DND-41 (cell line): ENCODE measurements at regions not wholly inside any gene's neighbourhood (a gene's known extent, or its start where the extent isn't known, plus 50 kb on each side); places are given as distances from the start of the nearest gene placed in this dataset.

Experiments
- CTCF ChIP-seq: IDR thresholded peaks from 2 replicates; pipeline ENCODE4 v1.5.1; 2012; ENCODE audit warnings: borderline replicate concordance, low read length, moderate library complexity, mild to moderate bottlenecking; ENCODE audit not compliant: poor library complexity, severe bottlenecking; ENCODE audit errors: extremely low read depth
- EZH2 ChIP-seq: IDR thresholded peaks from 3 replicates; pipeline ENCODE4 v1.6.1; 2012; ENCODE audit warnings: borderline replicate concordance, low read depth, mild to moderate bottlenecking, moderate library complexity, low read length, inconsistent platforms; ENCODE audit not compliant: severe bottlenecking

DNA sequence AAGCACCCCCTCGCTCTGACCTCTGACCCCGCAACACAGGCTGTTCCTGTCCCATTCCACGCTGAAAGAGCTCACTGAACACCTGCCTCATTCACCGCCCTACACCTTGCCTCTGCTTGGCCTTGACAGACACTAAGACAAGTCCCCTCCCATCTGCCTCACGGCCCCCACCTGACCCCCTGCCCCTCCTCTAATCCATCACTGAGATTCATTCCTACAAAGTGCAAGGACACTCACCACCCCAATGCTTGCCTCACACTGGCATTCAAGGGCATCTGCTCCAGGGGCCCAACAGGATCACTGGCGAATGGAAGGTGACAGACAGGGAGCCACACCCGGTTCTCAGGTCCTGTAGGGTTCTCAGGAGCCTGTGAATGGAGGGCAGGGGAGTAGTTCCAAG, 68.1 kb upstream of the NANOS1 start:
- TF ChIP-seq CTCF (no peak), EZH2 (no peak)
